IPS-NIHi7 (cell line): ENCODE measurements at regions not wholly inside any gene's neighbourhood (a gene's known extent, or its start where the extent isn't known, plus 50 kb on each side); places are given as distances from the start of the nearest gene placed in this dataset.
"Not testable (repeated sequence)": the region's sequence is repeated elsewhere in the genome, so short reads cannot be mapped to it uniquely, and the experiment has no call there.

Experiments
- DNase-seq: peaks from one replicate; pipeline ENCODE4 v3.0.0; 2012; ENCODE audit warnings: mixed read lengths; ENCODE audit errors: extremely low spot score

DNA sequence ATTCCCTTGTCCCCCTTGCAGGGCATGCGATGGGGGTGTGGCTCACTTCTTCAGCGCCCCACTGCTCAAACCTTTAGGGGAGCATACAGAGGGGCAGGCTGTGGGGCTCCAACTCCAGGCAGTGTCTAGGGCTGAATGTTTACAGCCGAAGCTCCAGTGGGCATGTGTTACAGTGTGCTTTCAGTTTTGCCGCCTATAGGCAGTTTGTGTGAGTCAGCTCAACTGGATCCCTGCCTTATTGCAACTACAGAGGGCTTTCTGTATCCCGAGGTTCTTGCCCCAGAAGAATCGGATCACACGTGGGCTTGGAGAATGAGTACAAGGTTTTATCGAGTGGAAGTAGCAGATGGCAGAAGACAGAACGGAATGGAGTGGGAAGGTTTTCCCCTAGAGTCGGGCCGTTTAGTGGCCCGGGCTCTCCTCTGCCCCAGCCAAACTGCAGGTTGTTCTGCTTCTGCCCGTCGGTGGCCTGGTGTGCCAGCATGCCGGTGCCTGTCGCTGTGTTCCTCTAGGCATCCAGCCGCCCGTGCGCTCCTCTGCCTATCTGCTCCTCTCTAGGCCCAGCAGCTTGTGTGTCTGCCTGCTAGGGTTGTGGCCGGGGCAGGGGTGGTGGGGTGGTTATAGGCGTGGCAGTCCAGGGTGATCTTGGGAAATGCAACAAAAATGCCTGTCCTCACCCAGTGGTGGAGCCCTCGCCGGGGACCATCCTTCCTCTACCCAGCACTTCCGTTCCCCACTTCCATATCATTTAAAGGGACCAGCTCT lies 435.9 kb upstream of the SGCG start:
- DNase-seq: no peak

DNA sequence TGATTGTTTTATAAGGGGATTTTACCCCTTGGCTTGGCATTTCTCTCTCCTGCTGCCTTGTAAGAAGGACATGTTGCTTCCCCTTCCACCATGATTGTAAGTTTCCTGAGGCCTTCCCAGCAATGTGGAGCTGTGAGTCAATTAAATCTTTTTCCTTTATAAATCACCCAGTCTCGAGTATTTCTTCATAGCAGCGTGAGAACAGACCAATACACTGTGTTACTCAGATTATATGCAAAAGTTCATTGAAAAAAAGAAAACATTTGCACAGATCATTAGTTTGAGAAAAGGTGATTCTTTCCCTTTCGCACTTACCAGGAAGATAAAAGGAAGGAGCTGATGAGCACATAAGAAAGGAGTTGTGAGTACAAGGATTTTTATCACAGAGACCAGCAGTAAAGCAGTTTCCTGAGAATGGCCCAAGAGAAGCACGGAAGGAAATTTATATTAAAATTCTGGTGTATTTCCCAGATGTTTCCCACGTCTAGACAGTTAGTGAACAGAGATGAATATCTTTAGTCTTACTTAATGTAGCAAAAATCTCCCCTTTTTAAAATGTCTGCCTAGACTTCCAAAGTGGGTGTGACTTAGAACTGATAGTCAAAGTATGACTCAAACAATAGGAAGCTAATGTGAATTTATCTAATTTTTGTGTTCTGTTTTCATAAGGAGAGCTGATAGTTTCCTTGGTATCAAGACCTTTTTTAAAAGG lies 431.8 kb upstream of the SGCG start:
- DNase-seq: no peak

DNA sequence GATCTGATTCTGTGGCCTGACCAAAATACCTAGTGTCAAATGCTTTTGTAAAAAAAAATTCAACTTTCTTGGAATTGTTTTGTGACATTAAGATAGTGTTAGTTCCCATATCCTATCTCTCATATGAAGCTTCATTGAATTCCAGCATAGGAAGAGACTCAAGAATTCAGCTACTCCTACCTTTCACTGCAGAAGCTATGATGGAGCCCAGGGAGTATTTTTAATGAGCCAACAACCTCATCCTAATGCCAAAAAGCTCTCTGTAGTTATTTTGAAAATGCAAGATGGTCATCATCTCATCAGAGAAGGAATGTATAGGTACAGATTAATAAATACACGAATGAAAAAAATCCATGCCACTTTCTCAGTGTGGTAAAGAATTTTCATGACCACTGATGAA lies 431.2 kb upstream of the SGCG start:
- DNase-seq: no peak

DNA sequence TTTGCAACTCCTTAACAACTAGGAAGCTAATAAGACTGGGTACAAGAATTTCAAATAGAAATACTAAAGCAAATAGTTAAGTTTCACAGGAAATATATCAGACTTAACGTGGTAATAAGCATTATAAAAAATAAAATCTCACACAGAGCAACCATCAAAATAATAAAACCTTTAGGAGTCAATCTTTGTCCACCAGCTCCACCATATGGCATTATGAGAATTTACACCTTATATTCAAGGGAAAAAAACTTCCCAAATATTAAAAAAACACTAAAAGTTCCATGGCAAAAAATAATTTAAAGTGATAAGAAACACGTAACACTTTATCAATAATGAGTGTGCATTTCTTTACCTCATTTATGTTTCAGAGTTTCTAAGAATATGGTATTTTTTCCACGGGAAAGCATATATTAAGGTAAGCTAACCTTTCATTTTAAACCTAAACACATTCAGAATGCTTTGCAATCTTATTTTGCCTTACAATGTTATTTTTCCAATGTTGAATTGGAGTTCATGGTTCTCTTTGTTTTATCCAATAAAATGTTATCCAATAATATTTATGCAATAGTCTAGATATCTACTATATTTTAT lies 423.2 kb upstream of the SGCG start:
- no peak for DNase-seq

DNA sequence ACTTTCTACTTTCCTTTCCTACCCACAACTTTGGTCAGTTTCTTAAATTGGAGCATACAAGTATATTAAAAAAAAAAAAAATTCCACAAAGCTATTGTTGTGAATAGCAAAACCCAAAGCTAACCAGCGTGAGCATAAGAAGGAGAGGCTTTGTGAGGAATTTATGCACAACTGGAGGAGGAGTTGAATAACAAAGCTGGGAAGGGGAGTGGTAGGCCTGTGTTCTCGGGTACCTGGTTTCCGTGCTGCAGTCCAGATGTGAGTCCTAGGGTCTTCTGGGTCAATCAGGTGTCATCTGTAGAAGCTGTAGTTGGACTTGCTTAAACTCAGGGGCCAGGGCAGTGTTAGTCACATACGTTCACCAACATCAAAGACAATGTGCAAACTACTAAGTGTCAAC lies 422.5 kb upstream of the SGCG start:
- DNase-seq: no peak

DNA sequence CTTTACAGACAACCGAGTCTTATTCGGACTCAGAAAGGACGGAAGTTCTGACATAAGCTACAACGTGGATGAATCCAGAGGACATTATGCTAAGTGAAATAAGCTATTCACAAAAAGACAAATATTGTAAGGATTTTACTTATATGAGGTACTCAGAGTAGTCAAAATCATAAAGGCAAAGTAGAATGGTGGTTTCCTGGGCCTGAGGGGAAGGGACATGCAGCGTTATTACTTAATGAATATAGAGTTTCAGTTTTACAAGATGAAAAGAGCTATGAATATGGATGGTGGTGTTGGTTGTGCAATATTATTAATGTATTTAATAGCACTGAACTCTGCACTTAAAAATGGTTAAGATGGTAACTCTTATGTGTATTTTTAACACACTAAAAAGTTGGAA lies 419.1 kb upstream of the SGCG start:
- no peak for DNase-seq

DNA sequence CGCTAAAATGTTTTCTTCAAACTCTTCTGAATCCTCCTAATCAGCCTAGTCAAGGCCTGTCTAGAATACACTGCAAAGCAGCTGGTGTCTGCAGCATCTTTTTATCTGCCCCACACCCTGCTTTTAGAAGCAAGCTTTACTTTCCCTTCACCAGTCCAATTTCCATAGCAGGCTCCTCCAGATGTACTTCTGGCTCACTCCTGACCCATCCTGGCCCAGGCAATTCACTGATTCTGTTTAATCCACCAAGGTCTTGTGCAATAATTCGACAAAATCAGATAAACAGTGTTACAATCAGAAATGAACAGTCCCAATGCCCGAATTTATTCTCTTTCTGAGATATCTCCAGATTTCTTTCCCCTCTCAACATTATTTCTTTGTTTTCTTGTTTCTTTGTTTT lies 415.2 kb upstream of the SGCG start:
- no peak for DNase-seq

DNA sequence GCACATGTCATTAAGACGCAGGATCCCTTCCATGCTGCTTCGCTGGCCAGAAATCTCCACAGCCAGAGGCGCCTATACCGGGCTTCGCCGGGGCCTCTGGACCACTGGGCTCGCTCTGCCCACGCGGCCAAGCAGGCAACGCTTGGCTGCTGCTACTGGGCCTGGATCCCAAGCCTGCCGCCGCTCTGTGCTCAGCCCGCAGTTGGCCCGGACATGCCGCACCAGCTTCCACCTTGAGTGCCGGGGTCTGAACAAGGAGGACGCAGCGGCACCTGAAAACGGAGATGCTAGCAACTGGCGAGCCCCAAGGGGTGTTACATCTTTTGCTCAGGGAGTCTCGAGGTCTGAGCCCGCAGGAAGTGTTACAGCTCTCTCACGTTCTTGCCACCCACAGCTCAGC lies 409.9 kb upstream of the SGCG start:
- no peak for DNase-seq

DNA sequence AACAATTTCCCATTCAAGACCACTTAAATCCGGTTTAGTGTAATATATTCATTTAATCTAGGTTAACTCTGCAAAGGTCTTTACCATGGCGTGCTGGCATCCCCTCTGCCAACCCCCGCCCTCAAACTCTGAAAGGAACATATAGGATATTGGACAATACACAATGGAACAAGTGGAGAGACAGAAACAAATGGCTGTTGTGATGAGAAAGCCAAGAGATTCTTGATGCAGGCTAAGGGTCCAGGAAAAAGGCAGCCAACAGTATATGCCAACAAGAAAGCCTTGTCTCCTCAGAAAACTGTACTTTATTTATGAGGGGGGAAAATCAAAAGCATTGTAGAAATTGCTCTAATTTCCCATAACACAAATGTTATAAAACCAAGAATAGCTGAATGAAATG lies 407.3 kb upstream of the SGCG start:
- no peak for DNase-seq

DNA sequence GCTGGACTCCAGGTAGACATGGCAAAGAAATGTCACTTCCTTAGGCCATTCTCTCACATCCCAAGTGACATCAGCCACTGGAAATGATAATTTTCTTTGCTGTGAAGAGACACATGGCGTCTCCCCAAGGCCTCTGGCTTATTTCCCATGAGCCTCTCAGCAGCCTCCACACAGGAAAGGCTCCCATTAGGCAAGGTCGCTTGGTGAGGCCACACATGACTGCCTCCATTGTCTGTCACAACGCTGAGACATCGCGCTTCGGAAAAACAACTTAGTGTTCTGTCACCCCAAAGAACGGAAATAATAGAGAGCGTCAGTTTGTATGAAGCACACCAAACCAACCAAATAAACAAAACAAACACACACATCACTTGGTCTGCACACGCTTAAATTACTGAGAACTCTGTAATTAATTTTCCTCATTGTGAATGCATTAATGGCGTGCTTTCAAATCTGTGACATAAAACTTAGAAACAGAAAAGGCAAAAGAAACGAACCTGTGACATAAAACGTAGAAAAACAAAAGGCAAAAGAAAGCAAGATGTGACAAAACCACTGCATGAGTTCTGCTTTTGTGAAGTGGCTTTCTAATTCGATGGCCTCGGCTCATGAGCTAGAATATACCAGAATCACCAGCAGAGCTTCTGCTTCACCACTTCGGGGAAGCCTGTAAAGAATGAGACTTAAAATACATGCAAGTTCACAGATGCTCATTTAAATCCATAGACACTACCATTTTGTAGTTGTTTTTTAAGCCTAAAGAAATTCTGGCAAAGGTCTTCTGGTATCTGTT lies 404.2 kb upstream of the SGCG start:
- DNase-seq: no peak

DNA sequence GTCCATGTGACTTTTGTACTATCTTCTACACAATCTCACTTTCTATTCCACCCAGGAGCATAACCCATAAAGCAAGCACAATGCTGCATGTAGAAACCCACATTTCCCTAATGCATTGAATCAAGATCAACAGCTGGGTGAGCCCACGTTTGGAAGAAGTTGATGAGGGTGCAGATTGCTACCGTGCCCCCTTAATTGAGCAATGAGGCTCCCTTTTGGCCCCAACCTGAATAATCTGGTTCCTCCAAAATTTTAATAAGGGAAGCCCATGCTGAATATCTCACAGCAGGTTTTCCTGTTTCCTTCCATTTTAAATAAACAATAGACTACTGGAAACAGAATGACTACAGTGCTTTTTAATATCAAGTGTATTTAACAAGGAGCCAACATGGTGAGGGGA lies 403.6 kb upstream of the SGCG start:
- no peak for DNase-seq

DNA sequence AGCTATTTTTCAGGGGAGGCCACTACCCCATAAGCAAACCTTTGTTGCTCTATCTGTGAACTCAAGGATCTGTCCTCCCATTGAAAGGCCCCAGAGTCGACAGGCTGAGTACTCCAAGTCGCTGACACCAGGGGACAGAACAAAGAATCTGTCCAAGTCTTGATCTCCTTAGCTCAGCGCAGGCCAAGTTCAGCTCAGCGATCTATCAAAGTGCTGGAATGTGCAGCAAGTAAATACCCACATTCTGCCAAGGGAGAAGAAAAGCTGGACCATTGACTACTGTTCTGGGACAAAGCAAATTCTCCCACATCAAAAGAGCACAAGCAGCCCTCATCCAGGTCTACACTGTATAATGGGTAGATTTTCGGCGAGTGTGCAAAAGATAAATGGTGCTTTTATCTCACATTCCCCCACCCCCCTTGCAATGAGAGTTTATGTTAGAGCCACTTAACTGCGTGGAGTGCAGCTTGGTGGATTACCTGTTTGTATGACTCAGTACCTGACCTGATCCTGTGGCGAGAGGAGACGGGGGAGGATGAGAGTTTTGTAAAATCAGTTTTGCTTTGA lies 391.7 kb upstream of the SGCG start:
- DNase-seq: no peak

DNA sequence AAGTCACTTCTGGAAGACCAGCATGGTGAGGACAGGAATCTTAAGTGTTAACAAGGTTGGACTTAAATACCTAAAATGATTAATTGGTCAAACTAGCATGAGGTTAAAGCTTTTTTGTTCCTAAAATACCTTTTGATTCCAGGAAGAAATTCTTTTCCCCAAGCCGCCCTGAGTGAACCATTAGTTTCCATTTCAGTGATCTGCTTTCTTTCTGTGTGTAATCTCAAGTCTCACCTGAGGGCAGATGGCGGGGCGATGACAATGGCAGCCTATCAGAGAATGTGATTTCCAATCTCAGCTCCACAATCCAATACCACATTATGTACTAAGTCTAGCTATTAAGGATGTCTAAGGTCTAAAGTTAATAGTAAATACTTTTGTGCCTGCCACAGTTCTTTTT lies 390.9 kb upstream of the SGCG start:
- DNase-seq: no peak

DNA sequence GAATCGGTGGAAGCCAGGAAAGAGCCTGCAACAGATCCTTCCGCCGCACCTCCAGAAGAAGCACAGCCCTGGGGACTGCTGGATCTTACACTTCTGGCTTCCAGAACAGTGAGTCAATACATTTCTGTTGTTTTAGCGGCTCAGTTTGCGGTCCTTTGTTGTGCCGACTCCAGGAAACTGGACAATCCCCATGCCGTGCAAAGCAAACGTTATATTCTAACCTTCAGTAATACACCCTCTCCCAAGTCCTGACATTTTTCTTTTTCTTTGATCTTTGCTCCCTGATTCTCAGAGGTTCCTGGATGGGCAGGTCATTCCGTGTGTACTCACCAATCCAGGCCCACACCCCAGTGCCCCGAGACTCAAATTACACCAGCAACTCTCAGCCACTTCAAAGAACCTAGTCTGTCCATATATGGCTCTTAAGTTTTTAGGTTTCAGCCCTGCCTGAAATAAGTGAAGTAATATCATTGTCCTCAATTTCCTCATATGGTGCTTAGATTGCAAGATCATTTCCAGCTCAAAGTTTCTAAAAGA lies 387.1 kb upstream of the SGCG start:
- peak; percentile 33 for DNase-seq

DNA sequence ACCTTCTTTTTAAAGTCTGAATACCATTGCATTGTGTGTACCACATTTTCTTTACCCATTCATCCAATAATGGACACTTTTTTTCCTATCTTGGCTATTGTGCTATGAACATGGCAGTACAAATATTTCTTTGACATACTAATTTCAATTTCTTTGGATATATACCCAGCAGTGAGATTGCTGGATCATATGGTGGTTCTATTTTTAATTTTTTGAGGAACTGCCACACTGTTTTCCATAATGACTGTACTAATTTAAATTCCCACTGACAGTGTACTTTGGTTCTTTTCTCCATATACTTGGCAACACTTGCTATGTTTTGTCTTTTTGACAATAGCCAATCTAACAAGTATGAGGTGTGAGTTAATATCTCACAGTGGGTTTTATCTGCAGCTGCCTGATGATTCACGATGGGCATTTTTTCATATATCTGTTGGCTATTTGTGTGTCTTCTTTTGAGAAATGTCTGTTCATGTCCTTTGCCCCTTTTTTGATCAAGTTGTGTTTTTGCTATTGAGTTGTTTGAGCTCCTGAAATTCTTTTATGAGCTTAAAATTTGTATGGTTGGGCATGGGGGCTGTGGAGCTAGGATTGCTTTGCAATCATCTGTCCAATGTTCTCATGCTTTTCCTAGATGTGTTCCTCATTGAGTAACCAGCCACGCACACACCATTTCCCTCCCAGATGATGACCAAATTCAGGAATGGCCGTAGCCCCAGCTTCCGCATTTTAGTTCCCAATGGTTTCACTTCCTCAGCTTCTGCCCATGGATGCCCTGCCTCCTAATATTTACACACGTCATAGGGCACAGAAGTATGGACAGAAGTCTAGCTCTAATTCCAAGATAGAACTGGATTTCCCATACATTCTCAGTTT lies 380.0 kb upstream of the SGCG start:
- DNase-seq: no peak

DNA sequence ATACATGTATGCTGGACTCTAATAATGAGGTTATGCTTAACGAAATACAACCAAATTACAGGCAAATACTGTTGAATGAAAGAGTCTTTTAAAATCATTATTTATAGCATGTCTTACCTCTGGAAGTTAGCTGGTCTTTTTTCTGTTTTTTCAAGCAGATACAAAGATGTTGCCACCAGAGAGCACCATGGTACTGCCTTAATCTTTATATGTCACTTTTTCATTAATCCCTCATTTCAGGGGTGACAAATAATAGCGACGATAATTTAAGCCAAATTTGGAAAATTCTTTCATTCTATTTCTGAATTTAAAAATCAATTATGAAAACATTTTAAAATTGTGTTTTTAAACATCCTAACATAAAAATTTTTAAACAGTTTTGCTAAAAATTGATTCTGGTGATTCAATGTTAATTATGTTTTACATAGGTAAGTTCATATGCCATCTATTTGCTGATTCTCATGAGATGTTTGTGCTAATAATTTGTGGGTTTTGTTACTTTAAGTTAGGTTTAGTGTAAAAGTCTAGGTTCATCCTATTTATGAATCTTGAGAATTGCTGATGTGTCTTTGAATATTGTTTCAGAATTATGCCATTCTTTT lies 379.3 kb upstream of the SGCG start:
- no peak for DNase-seq

DNA sequence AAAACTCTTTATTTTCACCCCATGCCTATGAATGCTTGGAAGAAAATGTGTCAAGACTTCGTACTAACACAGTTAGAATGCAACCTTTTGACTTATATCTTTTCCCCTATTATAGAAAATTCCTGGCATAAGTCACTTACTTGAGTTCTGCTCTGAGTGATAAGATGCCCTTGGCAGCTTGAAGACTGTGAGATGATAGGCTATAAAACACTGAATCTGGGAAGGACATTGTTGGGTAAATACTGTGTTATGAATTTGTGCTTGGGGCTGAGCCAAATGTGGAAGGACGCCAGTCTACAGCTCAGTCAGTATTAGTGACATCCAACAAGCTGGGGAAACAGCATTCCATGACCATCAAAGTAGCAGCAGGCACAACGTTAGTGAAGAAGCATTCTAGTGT lies 368.0 kb upstream of the SGCG start:
- no peak for DNase-seq

DNA sequence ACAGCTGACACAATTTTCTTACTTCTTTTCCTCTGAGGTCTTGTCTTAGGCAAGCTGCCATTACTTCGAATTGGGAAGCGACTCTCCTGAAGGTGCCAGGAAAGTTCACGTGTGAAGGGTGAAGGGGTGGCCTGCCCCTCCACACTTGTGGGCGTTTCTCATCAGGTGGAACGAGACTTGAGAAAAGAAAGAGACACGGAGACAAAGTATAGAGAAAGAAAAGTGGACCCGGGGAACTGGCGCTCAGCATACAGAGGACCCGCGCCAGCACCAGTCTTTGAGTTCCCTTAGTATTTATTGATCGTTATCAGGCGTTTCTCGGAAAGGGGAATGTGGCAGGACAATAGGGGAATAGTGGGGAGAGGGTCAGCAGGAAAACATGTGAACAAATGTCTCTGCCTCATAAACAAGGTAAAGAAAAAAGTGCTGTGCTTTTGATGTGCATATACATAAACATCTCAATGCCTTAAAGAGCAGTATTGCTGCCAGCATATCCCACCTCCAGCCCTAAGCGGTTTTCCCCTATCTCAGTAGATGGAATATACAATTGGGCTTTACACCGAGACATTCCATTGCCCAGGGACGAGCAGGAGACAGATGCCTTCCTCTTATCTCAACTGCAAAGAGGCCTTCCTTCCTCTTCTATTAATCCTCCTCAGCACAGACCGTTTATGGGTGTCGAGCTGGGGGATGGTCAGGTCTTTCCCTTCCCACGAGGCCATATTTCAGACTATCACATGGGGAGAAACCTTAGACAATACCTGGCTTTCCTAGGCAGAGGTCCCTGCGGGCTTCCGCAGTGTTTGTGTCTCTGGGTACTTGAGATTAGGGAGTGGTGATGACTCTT lies 367.0 kb upstream of the SGCG start:
- not testable (repeated sequence) for DNase-seq

DNA sequence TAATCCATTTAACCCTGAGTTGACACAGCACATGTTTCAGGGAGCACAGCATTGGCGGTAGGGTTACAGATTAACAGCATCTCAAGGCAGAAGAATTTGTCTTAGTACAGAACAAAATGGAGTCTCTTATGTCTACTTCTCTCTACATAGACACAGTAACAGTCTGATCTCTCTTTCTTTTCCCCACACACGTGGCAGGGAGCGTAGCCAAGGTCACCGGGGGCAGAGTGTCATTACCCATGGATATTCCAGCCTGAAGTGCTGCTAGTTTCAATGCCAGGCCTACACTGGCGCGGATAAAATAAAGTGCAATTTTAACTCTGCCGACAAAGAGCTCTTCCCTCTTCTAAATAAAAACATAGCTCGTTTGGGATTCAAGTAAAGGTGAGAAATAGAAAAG lies 366.3 kb upstream of the SGCG start:
- DNase-seq: not testable (repeated sequence)
